ENCODE measurements at regions not wholly inside any gene's neighbourhood (a gene's known extent, or its start where the extent isn't known, plus 50 kb on each side); places are given as distances from the start of the nearest gene placed in this dataset.

GRCh38 chr5:142463904-142464303, 139.1 kb upstream of the SPRY4 start:
- intact Hi-C loops (cut with micrococcal nuclease) = no loop called here
- ATAC-seq = no peak
- Histone ChIP-seq H3K4me2 (ENCODE audit: low read length) (no peak overlapping the region), H3K9me3 (ENCODE audit: low read length) (no peaks in the 10 kb centered on the region), H4K20me1 (ENCODE audit: low read length) (no peaks in the 10 kb centered on the region), H3K9ac (ENCODE audit: low read length) (no peak overlapping the region), H3K27me3 (ENCODE audit: low read length) (no peaks in the 10 kb centered on the region), H3K4me1 (ENCODE audit: insufficient read depth, low read length) (no peaks in the 10 kb centered on the region), H3K4me3 (ENCODE audit: low read length) (no peak overlapping the region), H3K79me2 (ENCODE audit: low read length) (no peaks in the 10 kb centered on the region), H3K36me3 (ENCODE audit: low read depth, low read length) (no peaks in the 10 kb centered on the region), H3F3A (ENCODE audit: low read length, unreplicated experiment) (no peaks in the 10 kb centered on the region), H2AFZ (ENCODE audit: low read length) (no peak overlapping the region), H3K9me2 (replicated peaks; ENCODE audit: low read length) (no peaks in the 10 kb centered on the region), H3K27ac (ENCODE audit: low read length) (no peak overlapping the region)
- no peak for DNase-seq
- CTCF ChIA-PET = no interaction called here
- POLR2A ChIA-PET (ENCODE audit: unreplicated experiment) = no interaction called here
- BruUV-seq (replicated peaks) = no TSS peak
- no peak for TF ChIP-seq EZH2phosphoT487 (IDR thresholded peaks at IDR 0.05; ENCODE audit: borderline replicate concordance, low read length)
- TF ChIP-seq EZH2 (IDR thresholded peaks at IDR 0.05; ENCODE audit: low read length, unreplicated experiment) = no peak
- no peak for TF ChIP-seq CTCF (conservative IDR thresholded peaks at IDR 0.05; ENCODE audit: low read depth, low read length)

- no peaks in the 10 kb centered on the region for H3F3A ChIP-seq (ENCODE audit: low read length, unreplicated experiment)
- H3K79me2 ChIP-seq (ENCODE audit: low read length) = no peaks in the 10 kb centered on the region
- no peaks in the 10 kb centered on the region for H3K4me1 ChIP-seq (ENCODE audit: insufficient read depth, low read length)
- no peaks in the 10 kb centered on the region for H3K36me3 ChIP-seq (ENCODE audit: low read depth, low read length)
- no TSS peak for BruUV-seq (replicated peaks)
- no peak overlapping the region for H3K4me2 ChIP-seq (ENCODE audit: low read length)
- no peak overlapping the region for H3K27ac ChIP-seq (ENCODE audit: low read length)
- H4K20me1 ChIP-seq (ENCODE audit: low read length) = no peaks in the 10 kb centered on the region
- H3K4me3 ChIP-seq (ENCODE audit: low read length) = no peak overlapping the region
- no peak for DNase-seq
- H3K9me2 ChIP-seq (replicated peaks; ENCODE audit: low read length) = no peaks in the 10 kb centered on the region
- ChIA-PET POLR2A (ENCODE audit: unreplicated experiment) (no interaction called here), CTCF (no interaction called here)
- no peaks in the 10 kb centered on the region for H3K27me3 ChIP-seq (ENCODE audit: low read length)
- intact Hi-C loops (cut with micrococcal nuclease) = no loop called here
- no peak overlapping the region for H2AFZ ChIP-seq (ENCODE audit: low read length)
- no peak overlapping the region for H3K9ac ChIP-seq (ENCODE audit: low read length)
- no peaks in the 10 kb centered on the region for H3K9me3 ChIP-seq (ENCODE audit: low read length)
- no peak for TF ChIP-seq CTCF (conservative IDR thresholded peaks at IDR 0.05; ENCODE audit: low read depth, low read length)
- no peak for TF ChIP-seq EZH2 (IDR thresholded peaks at IDR 0.05; ENCODE audit: low read length, unreplicated experiment)
- no peak for TF ChIP-seq EZH2phosphoT487 (IDR thresholded peaks at IDR 0.05; ENCODE audit: borderline replicate concordance, low read length)
- no peak for ATAC-seq
These were observed 136.3 kb upstream of the SPRY4 start for GRCh38 chr5:142461028-142461590.

GRCh38 chr5:142459209-142459608, 134.4 kb upstream of the SPRY4 start:
- CTCF ChIA-PET = no interaction called here
- POLR2A ChIA-PET (ENCODE audit: unreplicated experiment) = no interaction called here
- no peak for ATAC-seq

More at GRCh38 chr5:142459209-142459608, 134.4 kb upstream of the SPRY4 start:
- Histone ChIP-seq H3K9ac (ENCODE audit: low read length) (no peak overlapping the region), H3K36me3 (ENCODE audit: low read depth, low read length) (no peaks in the 10 kb centered on the region), H3K9me3 (ENCODE audit: low read length) (no peaks in the 10 kb centered on the region), H3F3A (ENCODE audit: low read length, unreplicated experiment) (no peaks in the 10 kb centered on the region), H3K9me2 (replicated peaks; ENCODE audit: low read length) (no peaks in the 10 kb centered on the region), H3K27me3 (ENCODE audit: low read length) (no peaks in the 10 kb centered on the region), H3K4me2 (ENCODE audit: low read length) (no peak overlapping the region), H3K27ac (ENCODE audit: low read length) (no peak overlapping the region), H3K4me3 (ENCODE audit: low read length) (no peak overlapping the region), H4K20me1 (ENCODE audit: low read length) (no peaks in the 10 kb centered on the region), H3K4me1 (ENCODE audit: insufficient read depth, low read length) (no peaks in the 10 kb centered on the region), H2AFZ (ENCODE audit: low read length) (no peak overlapping the region), H3K79me2 (ENCODE audit: low read length) (no peaks in the 10 kb centered on the region)
- no peak for TF ChIP-seq EZH2phosphoT487 (IDR thresholded peaks at IDR 0.05; ENCODE audit: borderline replicate concordance, low read length)
- no peak for TF ChIP-seq EZH2 (IDR thresholded peaks at IDR 0.05; ENCODE audit: low read length, unreplicated experiment)
- no peak for TF ChIP-seq CTCF (conservative IDR thresholded peaks at IDR 0.05; ENCODE audit: low read depth, low read length)
- no TSS peak for BruUV-seq (replicated peaks)
- intact Hi-C loops (cut with micrococcal nuclease) = no loop called here
- no peak for DNase-seq

Data from PC-3 (cell line).